PC-3 (cell line): ENCODE measurements at regions not wholly inside any gene's neighbourhood (a gene's known extent, or its start where the extent isn't known, plus 50 kb on each side); places are given as distances from the start of the nearest gene placed in this dataset.

Source experiments
- EZH2phosphoT487 ChIP-seq: fragments of 300-600 bp; sonication (generic); IDR thresholded peaks from 2 replicates; pipeline ENCODE4 v1.6.1; 2018; ENCODE audit warnings: mild to moderate bottlenecking, antibody characterized with exemption, low read length, borderline replicate concordance
- TF ChIP-seq, protein P1 (sequence below): fragments of 300-600 bp; sonication (generic); conservative IDR thresholded peaks from 2 replicates; pipeline ENCODE4 v1.5.1; 2017; ENCODE audit warnings: antibody characterized with exemption, low read depth, mild to moderate bottlenecking, low read length

DNA sequence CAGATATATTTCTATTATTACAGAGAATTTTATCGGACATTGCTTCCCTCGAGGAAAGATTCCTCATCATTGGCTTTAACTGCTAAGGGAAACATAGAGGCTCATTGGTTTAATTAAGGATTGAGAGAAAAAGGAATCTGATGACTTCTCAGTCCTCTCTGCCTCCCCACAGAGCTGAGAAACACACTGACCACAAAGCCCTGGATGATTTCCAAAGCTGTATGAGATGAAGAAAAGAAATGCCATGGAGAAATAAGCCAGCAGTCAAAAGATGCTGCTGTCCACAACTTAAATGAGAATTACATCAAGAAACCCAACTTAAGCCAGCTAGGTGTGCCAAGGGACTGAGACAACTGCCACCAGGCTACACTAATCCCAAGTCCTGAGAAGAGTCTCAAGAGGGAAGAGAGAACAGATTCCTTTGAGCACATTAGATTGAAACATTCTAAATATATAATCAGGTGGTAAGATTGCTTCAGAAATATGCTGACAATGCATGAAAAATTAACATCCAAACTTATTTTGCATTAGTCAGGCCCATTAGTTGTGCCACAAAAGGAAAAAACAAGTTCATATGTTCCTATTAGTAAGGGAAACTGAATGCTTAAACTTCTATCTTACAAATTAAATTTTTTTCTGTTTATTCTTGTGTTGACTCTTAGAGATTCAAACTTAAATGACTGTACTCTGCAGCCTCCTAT is 308.1 kb upstream of the CYRIA start:
- TF ChIP-seq EZH2phosphoT487: no peak
- TF ChIP-seq, protein P1, sequence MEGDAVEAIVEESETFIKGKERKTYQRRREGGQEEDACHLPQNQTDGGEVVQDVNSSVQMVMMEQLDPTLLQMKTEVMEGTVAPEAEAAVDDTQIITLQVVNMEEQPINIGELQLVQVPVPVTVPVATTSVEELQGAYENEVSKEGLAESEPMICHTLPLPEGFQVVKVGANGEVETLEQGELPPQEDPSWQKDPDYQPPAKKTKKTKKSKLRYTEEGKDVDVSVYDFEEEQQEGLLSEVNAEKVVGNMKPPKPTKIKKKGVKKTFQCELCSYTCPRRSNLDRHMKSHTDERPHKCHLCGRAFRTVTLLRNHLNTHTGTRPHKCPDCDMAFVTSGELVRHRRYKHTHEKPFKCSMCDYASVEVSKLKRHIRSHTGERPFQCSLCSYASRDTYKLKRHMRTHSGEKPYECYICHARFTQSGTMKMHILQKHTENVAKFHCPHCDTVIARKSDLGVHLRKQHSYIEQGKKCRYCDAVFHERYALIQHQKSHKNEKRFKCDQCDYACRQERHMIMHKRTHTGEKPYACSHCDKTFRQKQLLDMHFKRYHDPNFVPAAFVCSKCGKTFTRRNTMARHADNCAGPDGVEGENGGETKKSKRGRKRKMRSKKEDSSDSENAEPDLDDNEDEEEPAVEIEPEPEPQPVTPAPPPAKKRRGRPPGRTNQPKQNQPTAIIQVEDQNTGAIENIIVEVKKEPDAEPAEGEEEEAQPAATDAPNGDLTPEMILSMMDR: no peak
